ENCODE measurements at regions not wholly inside any gene's neighbourhood (a gene's known extent, or its start where the extent isn't known, plus 50 kb on each side); places are given as distances from the start of the nearest gene placed in this dataset.

DNA sequence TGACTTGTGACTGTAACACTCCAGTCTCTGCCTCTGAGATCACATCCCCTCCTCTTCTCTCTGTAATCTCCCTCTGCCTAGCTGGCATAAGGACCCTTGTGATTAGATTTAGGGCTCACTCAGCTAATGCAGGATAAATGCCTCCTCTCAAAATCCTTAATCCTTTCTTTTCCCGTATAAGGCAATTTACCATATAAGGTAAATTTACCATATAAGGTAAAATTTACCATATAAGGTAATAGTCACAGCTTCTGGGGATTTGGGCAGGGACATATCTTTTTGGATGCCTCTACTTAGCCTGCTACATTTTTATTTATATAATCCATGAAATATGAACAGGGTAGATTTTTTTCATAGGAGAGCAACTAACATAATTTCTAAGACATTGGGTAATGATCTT is 318.0 kb upstream of the PUM3 start:
- DNase-seq: no peak

DNA sequence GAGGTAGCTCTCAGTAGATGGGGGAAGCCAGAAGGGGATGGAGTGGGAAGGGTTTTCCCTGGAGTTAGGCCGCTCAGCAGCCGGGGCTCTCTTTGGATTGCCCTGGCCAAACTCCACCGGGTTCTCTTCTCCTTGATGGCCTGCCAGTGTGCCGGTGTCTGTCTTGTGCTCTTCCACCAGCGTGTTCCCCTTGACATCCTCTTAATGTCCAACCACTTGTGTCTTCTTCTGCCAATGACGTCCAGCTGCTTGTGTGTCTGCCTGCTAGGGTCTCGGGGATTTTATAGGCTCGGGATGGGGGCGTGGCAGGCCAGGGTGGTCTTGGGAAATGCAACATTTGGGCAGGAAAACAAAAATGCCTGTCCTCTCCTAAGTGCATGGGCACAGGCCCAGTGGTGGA is 313.1 kb upstream of the PUM3 start:
- no peak for DNase-seq

DNA sequence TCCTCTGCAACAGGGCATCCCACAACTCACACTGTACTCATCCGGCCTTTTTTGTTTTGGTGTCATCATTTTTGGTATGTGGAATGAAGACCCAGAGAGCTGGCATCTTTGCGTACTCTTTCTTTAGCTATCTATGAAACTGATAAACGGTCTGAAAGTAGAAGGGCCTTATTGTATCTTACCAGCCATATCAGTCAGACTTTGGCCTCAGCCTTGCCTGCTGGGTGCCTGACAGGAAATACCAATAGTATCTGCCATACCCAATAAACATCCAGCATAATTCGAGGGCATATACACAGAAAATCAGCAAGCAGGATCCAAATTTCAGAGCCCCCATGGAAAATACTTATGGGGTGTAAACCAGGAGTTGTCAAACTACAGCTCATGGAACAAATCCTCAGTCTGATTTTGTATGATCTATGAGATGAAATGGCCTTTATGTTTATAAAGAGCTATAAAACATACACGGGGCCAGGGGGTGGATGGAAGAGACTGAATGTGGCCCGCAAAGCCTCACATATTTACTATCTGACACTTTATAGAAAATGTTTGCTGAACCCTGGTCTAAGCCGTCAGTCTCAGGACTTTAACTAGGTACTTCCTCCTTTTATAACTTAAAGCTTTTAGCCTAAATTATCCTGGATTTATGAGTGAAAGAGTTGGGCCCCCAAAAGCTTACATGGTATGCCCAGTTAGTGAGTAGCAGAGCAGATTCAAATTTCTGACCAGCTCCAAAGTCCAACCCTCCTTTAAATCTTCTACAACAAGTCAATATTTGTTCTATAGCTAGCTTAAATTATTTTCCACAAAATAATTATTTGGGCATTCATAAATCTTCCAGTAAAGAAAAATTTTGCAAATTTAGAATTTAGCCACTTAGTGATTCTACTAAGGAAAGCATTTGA is 308.0 kb upstream of the PUM3 start:
- DNase-seq: no peak

DNA sequence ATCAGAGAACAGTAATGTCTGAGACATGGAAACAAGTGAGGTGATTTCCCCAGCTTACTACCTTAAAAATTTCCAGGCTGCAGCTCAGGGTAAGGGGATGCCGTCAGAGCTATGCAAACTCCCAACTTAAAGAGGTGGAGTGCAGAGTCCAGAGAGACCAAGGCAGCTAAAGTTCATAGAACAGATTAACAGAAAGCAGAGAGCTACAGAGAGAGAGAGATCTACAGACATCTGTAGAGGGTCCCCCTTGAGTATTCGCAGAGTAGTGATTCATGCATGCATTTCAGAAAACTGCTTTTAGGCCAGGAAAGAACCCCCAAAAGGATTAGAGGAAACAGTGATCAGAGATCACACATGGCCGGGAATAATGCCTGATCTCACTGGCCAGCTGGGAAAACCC is 306.2 kb upstream of the PUM3 start:
- no peak for DNase-seq

- DNase-seq: peak in 1 of 2 experiments; percentile 3
Observed at GRCh38 chr9:3138231-3139229, 294.6 kb upstream of the PUM3 start.

GRCh38 chr9:3137347-3137695 is 293.4 kb upstream of the PUM3 start:
- DNase-seq: no peak

GRCh38 chr9:3136686-3137346 is 292.9 kb upstream of the PUM3 start:
- DNase-seq: no peak

- no peak for DNase-seq
Observed at GRCh38 chr9:3136230-3136629, 292.3 kb upstream of the PUM3 start.

DNA sequence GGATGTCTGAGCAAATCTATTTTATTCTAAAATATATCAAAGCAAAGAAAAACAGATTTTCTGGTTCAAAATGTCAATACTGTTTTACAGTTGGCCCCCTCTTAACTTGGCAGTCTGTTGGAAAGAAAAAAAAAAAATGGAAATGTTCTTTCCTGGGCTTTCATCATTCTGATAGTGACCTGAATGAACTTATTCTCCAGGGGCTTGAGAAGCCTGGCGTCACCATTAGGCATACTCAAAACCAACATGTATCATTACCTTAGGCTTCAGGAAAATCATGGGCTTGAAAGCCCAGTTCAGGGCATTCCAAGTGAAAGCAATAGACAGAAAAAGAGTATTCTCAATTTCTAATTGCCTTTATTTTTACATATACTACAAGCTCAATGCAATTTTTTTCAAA is 283.7 kb upstream of the PUM3 start:
- DNase-seq: no peak

- no peak for DNase-seq
Observed at GRCh38 chr9:3125602-3126405, 281.9 kb upstream of the PUM3 start.

GRCh38 chr9:3124001-3124400 is 280.1 kb upstream of the PUM3 start:
- DNase-seq: no peak

DNA sequence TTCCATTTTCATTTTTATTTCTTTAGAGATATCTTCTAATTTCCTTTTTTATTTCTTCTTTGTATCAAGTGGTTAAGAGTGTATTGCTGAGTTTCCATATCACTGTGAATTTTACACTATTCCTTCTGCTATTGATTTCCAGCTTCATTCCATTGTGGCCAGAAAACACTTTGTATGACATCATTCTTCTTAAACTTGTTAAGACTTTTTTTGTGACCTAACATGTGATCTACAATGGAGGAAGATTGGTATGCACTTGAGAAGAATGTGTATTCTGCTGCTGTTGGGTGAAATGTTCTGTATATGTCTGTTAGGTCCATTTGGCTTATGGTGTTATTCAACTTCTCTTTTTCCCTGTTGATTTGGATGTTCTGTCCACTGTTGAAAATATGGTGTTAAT is 274.2 kb upstream of the PUM3 start:
- no peak for DNase-seq

DNA sequence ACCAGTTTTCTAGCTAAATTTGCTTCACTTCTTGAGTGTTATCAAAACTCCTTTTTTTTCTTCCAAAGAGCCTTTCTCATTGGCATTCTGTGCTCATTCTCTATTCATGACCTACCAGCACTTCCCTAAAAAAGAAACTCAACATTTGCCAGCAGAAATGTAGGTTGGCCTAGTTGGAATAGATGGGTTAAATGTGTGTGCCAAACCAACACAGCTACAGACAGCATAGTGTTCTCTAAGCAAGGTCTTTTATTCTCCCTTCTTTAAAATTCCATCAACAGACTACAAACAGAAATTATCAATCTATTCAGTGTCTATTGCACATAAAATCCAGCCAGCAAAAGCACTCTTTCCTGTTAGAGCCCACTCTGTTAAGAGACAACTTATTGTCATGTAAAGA is 255.8 kb upstream of the PUM3 start:
- DNase-seq: peak; percentile 17 to 74

GRCh38 chr9:3088219-3088618 is 244.3 kb upstream of the PUM3 start:
- no peak for DNase-seq

- DNase-seq: no peak
Observed at GRCh38 chr9:3087697-3088096, 243.8 kb upstream of the PUM3 start.

DNA sequence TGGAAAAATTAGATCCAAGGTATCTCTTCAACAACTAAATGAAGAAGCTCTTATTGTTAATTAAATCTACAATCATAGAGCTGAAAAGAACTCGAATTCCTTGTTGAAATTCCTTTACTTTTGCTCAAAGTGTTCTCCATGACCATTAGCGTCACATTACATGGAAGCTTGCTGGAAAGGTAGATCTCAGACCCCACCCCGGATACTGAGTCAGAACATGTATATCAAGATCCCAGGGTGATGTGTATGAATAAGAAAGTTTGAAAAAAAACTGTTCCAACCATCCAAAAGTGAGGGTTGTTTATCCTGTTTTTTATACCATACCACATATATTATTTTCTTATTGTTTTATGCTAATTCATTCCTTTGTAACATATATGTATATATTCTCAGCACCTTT is 237.1 kb upstream of the PUM3 start:
- DNase-seq: no peak

- DNase-seq: no peak
Observed at GRCh38 chr9:3074247-3074646, 230.4 kb upstream of the PUM3 start.

- no peak for DNase-seq
Observed at GRCh38 chr9:3066591-3066990, 222.7 kb upstream of the PUM3 start.

- no peak for DNase-seq
Observed at GRCh38 chr9:3059781-3060468, 216.0 kb upstream of the PUM3 start.

- DNase-seq: no peak
Observed at GRCh38 chr9:3058409-3058808, 214.5 kb upstream of the PUM3 start.

- no peak for DNase-seq
Observed at GRCh38 chr9:3054017-3054586, 210.2 kb upstream of the PUM3 start.

All from cerebellar nuclear complex (tissue), 1 donor.